ENCODE measurements at regions not wholly inside any gene's neighbourhood (a gene's known extent, or its start where the extent isn't known, plus 50 kb on each side); places are given as distances from the start of the nearest gene placed in this dataset.

DNA sequence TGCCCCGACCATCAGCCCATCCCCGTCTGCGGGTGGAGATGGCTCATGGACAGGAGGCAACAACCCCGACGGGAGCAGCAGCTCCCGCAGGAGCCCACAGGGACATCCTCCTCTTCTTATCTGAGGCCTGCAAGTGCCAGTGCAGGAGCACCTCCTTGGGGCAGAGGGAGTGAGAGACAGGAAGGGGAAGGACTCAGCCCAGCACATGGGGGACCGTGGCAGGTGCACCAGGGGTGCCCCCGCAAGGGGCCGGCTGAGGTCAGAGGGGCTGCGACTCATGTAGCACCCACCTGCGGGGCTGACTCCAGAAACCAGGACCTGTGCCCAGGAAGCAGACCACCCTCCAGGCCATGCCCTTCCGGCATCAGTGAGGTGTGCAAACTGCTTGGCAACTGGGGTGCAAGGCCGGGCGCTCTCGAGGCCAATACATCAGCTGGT lies 259.8 kb upstream of the ADAMTS16 start:
- TF ChIP-seq CTCF (IDR thresholded peaks at IDR 0.05) = no peak
- no peak for TF ChIP-seq POLR2AphosphoS5 (IDR thresholded peaks at IDR 0.05)
